ENCODE measurements at regions not wholly inside any gene's neighbourhood (a gene's known extent, or its start where the extent isn't known, plus 50 kb on each side); places are given as distances from the start of the nearest gene placed in this dataset.
"Not testable (repeated sequence)": the region's sequence is repeated elsewhere in the genome, so short reads cannot be mapped to it uniquely, and the experiment has no call there.

GRCh38 chr1:47491341-47491753, 53.5 kb downstream of the FOXD2 start:
- no peaks in the 10 kb centered on the region for H3K36me3 Mint-ChIP-seq
- H3K4me1 ChIP-seq (ENCODE audit: insufficient read depth, low read length), result no peaks in the 10 kb centered on the region
- H3K9me3 ChIP-seq (ENCODE audit: low read length), result no peaks in the 10 kb centered on the region
- peaks cover 6 to 32% of the 10 kb centered on the region in 2 donors for H3K27me3 Mint-ChIP-seq
- no peaks in the 10 kb centered on the region for H3K4me1 Mint-ChIP-seq
- no peaks in the 10 kb centered on the region for H3K9me3 Mint-ChIP-seq
- H3K36me3 ChIP-seq (ENCODE audit: insufficient read depth, low read length), result no peaks in the 10 kb centered on the region
- no peak for DNase-seq
- H3K27ac Mint-ChIP-seq, result no peak overlapping the region
- H3K4me3 ChIP-seq (ENCODE audit: low read length), result no peak overlapping the region
- H3K4me3 Mint-ChIP-seq, result no peak overlapping the region
- POLR2A ChIA-PET, result no interaction called here
- CTCF ChIA-PET, result interaction anchor here (0.6 kb wide), 1 partner anchor 13 kb away, joined by 3 read pairs; no protein-coding TSS in a partner anchor
- H3K27me3 ChIP-seq (ENCODE audit: insufficient read depth, low read length, poor library complexity, severe bottlenecking), result peaks cover 4% of the 10 kb centered on the region
- H3K27ac ChIP-seq (ENCODE audit: low read depth, low read length), result no peak overlapping the region

GRCh38 chr1:47495176-47495713, 57.4 kb downstream of the FOXD2 start:
- H3K27me3 Mint-ChIP-seq, result peaks cover 12 to 42% of the 10 kb centered on the region in 2 donors
- Histone ChIP-seq H3K9me3 (ENCODE audit: low read length) (no peaks in the 10 kb centered on the region), H3K27me3 (ENCODE audit: insufficient read depth, low read length, poor library complexity, severe bottlenecking) (peaks cover 4% of the 10 kb centered on the region), H3K4me3 (ENCODE audit: low read length) (no peak overlapping the region), H3K36me3 (ENCODE audit: insufficient read depth, low read length) (no peaks in the 10 kb centered on the region), H3K27ac (ENCODE audit: low read depth, low read length) (no peak overlapping the region), H3K4me1 (ENCODE audit: insufficient read depth, low read length) (no peaks in the 10 kb centered on the region)
- DNase-seq, result no peak
- H3K9me3 Mint-ChIP-seq, result no peaks in the 10 kb centered on the region
- no peak overlapping the region for H3K4me3 Mint-ChIP-seq
- H3K4me1 Mint-ChIP-seq, result no peaks in the 10 kb centered on the region
- POLR2A ChIA-PET, result no interaction called here
- H3K36me3 Mint-ChIP-seq, result no peaks in the 10 kb centered on the region
- no peak overlapping the region for H3K27ac Mint-ChIP-seq
- CTCF ChIA-PET, result no interaction called here

GRCh38 chr1:47498551-47498950, 60.7 kb downstream of the FOXD2 start:
- H3K27ac Mint-ChIP-seq, result no peak overlapping the region
- no peak for DNase-seq
- Histone ChIP-seq H3K4me3 (ENCODE audit: low read length) (no peak overlapping the region), H3K36me3 (ENCODE audit: insufficient read depth, low read length) (no peaks in the 10 kb centered on the region), H3K9me3 (ENCODE audit: low read length) (no peaks in the 10 kb centered on the region), H3K4me1 (ENCODE audit: insufficient read depth, low read length) (no peaks in the 10 kb centered on the region), H3K27me3 (ENCODE audit: insufficient read depth, low read length, poor library complexity, severe bottlenecking) (peaks cover 4% of the 10 kb centered on the region), H3K27ac (ENCODE audit: low read depth, low read length) (no peak overlapping the region)
- H3K27me3 Mint-ChIP-seq, result peaks cover 18 to 53% of the 10 kb centered on the region in 2 donors
- H3K36me3 Mint-ChIP-seq, result no peaks in the 10 kb centered on the region
- CTCF ChIA-PET, result no interaction called here
- H3K4me1 Mint-ChIP-seq, result no peaks in the 10 kb centered on the region
- POLR2A ChIA-PET, result no interaction called here
- no peak overlapping the region for H3K4me3 Mint-ChIP-seq
- H3K9me3 Mint-ChIP-seq, result peaks cover 0 to 5% (median 0%) of the 10 kb centered on the region in 5 donors

- H3K9me3 ChIP-seq (ENCODE audit: low read length), result no peaks in the 10 kb centered on the region
- no peaks in the 10 kb centered on the region for H3K36me3 ChIP-seq (ENCODE audit: insufficient read depth, low read length)
- H3K4me3 ChIP-seq (ENCODE audit: low read length), result no peak overlapping the region
- H3K27me3 Mint-ChIP-seq, result peaks cover 33 to 64% of the 10 kb centered on the region in 2 donors
- H3K27me3 ChIP-seq (ENCODE audit: insufficient read depth, low read length, poor library complexity, severe bottlenecking), result peaks cover 5% of the 10 kb centered on the region
- no peak overlapping the region for H3K27ac ChIP-seq (ENCODE audit: low read depth, low read length)
- H3K27ac Mint-ChIP-seq, result no peak overlapping the region
- no peak for DNase-seq
- ChIA-PET CTCF (interaction anchor here (1.6 kb wide), 1 partner anchor 13 kb away, joined by 3 read pairs; no protein-coding TSS in a partner anchor), POLR2A (no interaction called here)
- H3K9me3 Mint-ChIP-seq, result peaks cover 0 to 7% (median 3%) of the 10 kb centered on the region in 5 donors
- H3K4me1 ChIP-seq (ENCODE audit: insufficient read depth, low read length), result no peaks in the 10 kb centered on the region
- H3K4me3 Mint-ChIP-seq, result no peak overlapping the region
- H3K4me1 Mint-ChIP-seq, result no peaks in the 10 kb centered on the region
- no peaks in the 10 kb centered on the region for H3K36me3 Mint-ChIP-seq
Observed at GRCh38 chr1:47501069-47501468, 63.2 kb downstream of the FOXD2 start.

GRCh38 chr1:47502746-47503370, 65.0 kb downstream of the FOXD2 start:
- Histone ChIP-seq H3K27me3 (ENCODE audit: insufficient read depth, low read length, poor library complexity, severe bottlenecking) (peaks cover 21% of the 10 kb centered on the region), H3K36me3 (ENCODE audit: insufficient read depth, low read length) (no peaks in the 10 kb centered on the region), H3K27ac (ENCODE audit: low read depth, low read length) (no peak overlapping the region), H3K4me3 (ENCODE audit: low read length) (no peak overlapping the region), H3K4me1 (ENCODE audit: insufficient read depth, low read length) (no peaks in the 10 kb centered on the region), H3K9me3 (ENCODE audit: low read length) (no peaks in the 10 kb centered on the region)
- ChIA-PET POLR2A (no interaction called here), CTCF (no interaction called here)
- Mint-ChIP-seq H3K27ac (no peak overlapping the region), H3K36me3 (no peaks in the 10 kb centered on the region), H3K4me1 (no peaks in the 10 kb centered on the region), H3K27me3 (peaks cover 43 to 72% of the 10 kb centered on the region in 2 donors), H3K9me3 (peaks cover 0 to 7% (median 3%) of the 10 kb centered on the region in 5 donors), H3K4me3 (no peak overlapping the region)
- no peak for DNase-seq

- H3K36me3 Mint-ChIP-seq; H3K4me1 ChIP-seq (ENCODE audit: insufficient read depth, low read length); CTCF ChIA-PET; H3K9me3 ChIP-seq (ENCODE audit: low read length); H3K4me1 Mint-ChIP-seq; DNase-seq; H3K9me3 Mint-ChIP-seq; POLR2A ChIA-PET; H3K4me3 ChIP-seq (ENCODE audit: low read length); H3K27ac Mint-ChIP-seq; H3K4me3 Mint-ChIP-seq; H3K36me3 ChIP-seq (ENCODE audit: insufficient read depth, low read length); H3K27ac ChIP-seq (ENCODE audit: low read depth, low read length): not testable (repeated sequence)
- peaks cover 47 to 70% of the 10 kb centered on the region in 2 donors for H3K27me3 Mint-ChIP-seq
- H3K27me3 ChIP-seq (ENCODE audit: insufficient read depth, low read length, poor library complexity, severe bottlenecking), result peaks cover 38% of the 10 kb centered on the region
Observed at GRCh38 chr1:47504840-47505239, 67.0 kb downstream of the FOXD2 start.

- Histone ChIP-seq H3K4me1 (ENCODE audit: insufficient read depth, low read length) (no peaks in the 10 kb centered on the region), H3K36me3 (ENCODE audit: insufficient read depth, low read length) (no peaks in the 10 kb centered on the region), H3K27ac (ENCODE audit: low read depth, low read length) (no peak overlapping the region), H3K9me3 (ENCODE audit: low read length) (no peaks in the 10 kb centered on the region), H3K27me3 (ENCODE audit: insufficient read depth, low read length, poor library complexity, severe bottlenecking) (peaks cover 38% of the 10 kb centered on the region), H3K4me3 (ENCODE audit: low read length) (no peak overlapping the region)
- H3K4me3 Mint-ChIP-seq, result no peak overlapping the region
- DNase-seq, result no peak
- peaks cover 0 to 8% (median 5%) of the 10 kb centered on the region in 3 donors for H3K4me1 Mint-ChIP-seq
- peaks cover 0 to 7% (median 3%) of the 10 kb centered on the region in 5 donors for H3K9me3 Mint-ChIP-seq
- CTCF ChIA-PET, result interaction anchor here (1.3 kb wide), 1 partner anchor 9 kb away, joined by 3 read pairs; no protein-coding TSS in a partner anchor
- POLR2A ChIA-PET, result no interaction called here
- no peaks in the 10 kb centered on the region for H3K36me3 Mint-ChIP-seq
- H3K27ac Mint-ChIP-seq, result no peak overlapping the region
- peaks cover 45 to 71% of the 10 kb centered on the region in 2 donors for H3K27me3 Mint-ChIP-seq
Observed at GRCh38 chr1:47505267-47505666, 67.4 kb downstream of the FOXD2 start.

GRCh38 chr1:47506053-47506452, 68.2 kb downstream of the FOXD2 start:
- Histone ChIP-seq H3K36me3 (ENCODE audit: insufficient read depth, low read length) (no peaks in the 10 kb centered on the region), H3K27me3 (ENCODE audit: insufficient read depth, low read length, poor library complexity, severe bottlenecking) (peaks cover 38% of the 10 kb centered on the region), H3K4me1 (ENCODE audit: insufficient read depth, low read length) (no peaks in the 10 kb centered on the region), H3K4me3 (ENCODE audit: low read length) (no peak overlapping the region), H3K27ac (ENCODE audit: low read depth, low read length) (no peak overlapping the region), H3K9me3 (ENCODE audit: low read length) (no peaks in the 10 kb centered on the region)
- Mint-ChIP-seq H3K4me1 (peaks cover 0 to 8% (median 5%) of the 10 kb centered on the region in 3 donors), H3K27me3 (peaks cover 47 to 71% of the 10 kb centered on the region in 2 donors), H3K27ac (no peak overlapping the region), H3K4me3 (no peak overlapping the region), H3K9me3 (peaks cover 0 to 7% (median 3%) of the 10 kb centered on the region in 5 donors), H3K36me3 (no peaks in the 10 kb centered on the region)
- ChIA-PET POLR2A (no interaction called here), CTCF (interaction anchor here (1.3 kb wide), 1 partner anchor 9 kb away, joined by 3 read pairs; no protein-coding TSS in a partner anchor)
- DNase-seq, result no peak

All from CD8-positive, alpha-beta memory T cell (primary cell).